H9 (cell line): ENCODE measurements at regions not wholly inside any gene's neighbourhood (a gene's known extent, or its start where the extent isn't known, plus 50 kb on each side); places are given as distances from the start of the nearest gene placed in this dataset.

Source experiments
- DNase-seq: peaks from one replicate; pipeline ENCODE4 v3.0.0-alpha.2; 2017
- H2AFZ ChIP-seq: one replicate; pipeline ENCODE4 v1.6.1; 2013; ENCODE audit warnings: mild to moderate bottlenecking, low read length, control low read depth, moderate library complexity
- H2AK5ac ChIP-seq: 2 replicates; pipeline ENCODE4 v1.6.1; 2013; ENCODE audit warnings: low read length, control low read depth, mixed read lengths; ENCODE audit not compliant: insufficient read length
- H2BK120ac ChIP-seq: one replicate; pipeline ENCODE4 v1.6.1; 2013; ENCODE audit warnings: low read depth, mild to moderate bottlenecking, low read length, control low read depth, inconsistent platforms; ENCODE audit not compliant: poor library complexity, severe bottlenecking
- H2BK12ac ChIP-seq: 2 replicates; pipeline ENCODE4 v1.6.1; 2013; ENCODE audit warnings: low read length, control low read depth, mixed read lengths, low read depth; ENCODE audit not compliant: insufficient read length
- H2BK15ac ChIP-seq: 2 replicates; pipeline ENCODE4 v1.6.1; 2013; ENCODE audit warnings: low read depth, low read length, control low read depth
- H2BK20ac ChIP-seq: one replicate; pipeline ENCODE4 v1.6.1; 2013; ENCODE audit warnings: low read depth, mild to moderate bottlenecking, low read length, control low read depth, inconsistent platforms; ENCODE audit not compliant: poor library complexity, severe bottlenecking
- H2BK5ac ChIP-seq: 2 replicates; pipeline ENCODE4 v1.6.1; 2013; ENCODE audit warnings: low read length, control low read depth, mixed read lengths; ENCODE audit not compliant: insufficient read length
- H3K14ac ChIP-seq: 2 replicates; pipeline ENCODE4 v1.6.1; 2013; ENCODE audit warnings: low read length, control low read depth; ENCODE audit not compliant: insufficient read depth
- H3K18ac ChIP-seq: 2 replicates; pipeline ENCODE4 v1.6.1; 2013; ENCODE audit warnings: low read depth, mild to moderate bottlenecking, mixed read lengths, low read length, control low read depth; ENCODE audit not compliant: insufficient read length
- H3K23ac ChIP-seq: 2 replicates; pipeline ENCODE4 v1.6.1; 2013; ENCODE audit warnings: low read length, control low read depth, mixed read lengths, low read depth; ENCODE audit not compliant: insufficient read length
- H3K23me2 ChIP-seq: 2 replicates; pipeline ENCODE4 v1.6.1; 2013; ENCODE audit warnings: low read depth, mild to moderate bottlenecking, mixed read lengths, low read length, control low read depth; ENCODE audit not compliant: insufficient read length, poor library complexity, severe bottlenecking
- H3K27ac ChIP-seq: 2 replicates; pipeline ENCODE4 v1.5.1; 2013; ENCODE audit warnings: low read length, control low read depth, mixed read lengths, low read depth; ENCODE audit not compliant: insufficient read length
- H3K27me3 ChIP-seq: 2 replicates; pipeline ENCODE4 v1.6.1; 2013; ENCODE audit warnings: low read length, control low read depth, inconsistent platforms; ENCODE audit not compliant: insufficient read depth
- H3K4ac ChIP-seq: 2 replicates; pipeline ENCODE4 v1.6.1; 2013; ENCODE audit warnings: low read depth, mild to moderate bottlenecking, control low read depth, inconsistent platforms, low read length, moderate library complexity
- H3K4me1 ChIP-seq: 2 replicates; pipeline ENCODE4 v1.6.1; 2013; ENCODE audit warnings: low read length, control low read depth, inconsistent platforms; ENCODE audit not compliant: insufficient read depth
- H3K4me2 ChIP-seq: 2 replicates; pipeline ENCODE4 v1.6.1; 2013; ENCODE audit warnings: low read length, control low read depth, mixed read lengths; ENCODE audit not compliant: insufficient read length, insufficient read depth
- H3K56ac ChIP-seq: 2 replicates; pipeline ENCODE4 v1.6.1; 2013; ENCODE audit warnings: low read depth, mild to moderate bottlenecking, mixed read lengths, low read length, control low read depth; ENCODE audit not compliant: insufficient read length
- H3K79me1 ChIP-seq: 2 replicates; pipeline ENCODE4 v1.6.1; 2013; ENCODE audit warnings: low read depth, mild to moderate bottlenecking, moderate library complexity, low read length, control low read depth, inconsistent platforms; ENCODE audit not compliant: insufficient read depth, poor library complexity, severe bottlenecking
- H3K79me2 ChIP-seq: 2 replicates; pipeline ENCODE4 v1.6.1; 2013; ENCODE audit warnings: low read length, control low read depth, inconsistent platforms; ENCODE audit not compliant: insufficient read depth
- H3K9ac ChIP-seq: 2 replicates; pipeline ENCODE4 v1.6.1; 2013; ENCODE audit warnings: low read length, control low read depth, mixed read lengths; ENCODE audit not compliant: insufficient read length; ENCODE audit errors: extremely low read depth
- H3K9me3 ChIP-seq: one replicate; pipeline ENCODE4 v1.6.1; 2013; ENCODE audit warnings: low read depth, low read length, inconsistent platforms; ENCODE audit not compliant: control insufficient read depth
- H3T11ph ChIP-seq: one replicate; pipeline ENCODE4 v1.6.1; 2013; ENCODE audit warnings: mild to moderate bottlenecking, low read length, control low read depth, inconsistent platforms
- H4K20me1 ChIP-seq: one replicate; pipeline ENCODE4 v1.6.1; 2013; ENCODE audit not compliant: control insufficient read depth, insufficient read length, insufficient read depth
- H4K5ac ChIP-seq: 2 replicates; pipeline ENCODE4 v1.6.1; 2013; ENCODE audit warnings: low read depth, mild to moderate bottlenecking, mixed read lengths, low read length, control low read depth; ENCODE audit not compliant: insufficient read length
- H4K8ac ChIP-seq: replicated peaks from 2 replicates; pipeline ENCODE4 v1.6.1; 2013; ENCODE audit warnings: low read length, control low read depth, mixed read lengths, low read depth; ENCODE audit not compliant: insufficient read length
- H4K91ac ChIP-seq: 2 replicates; pipeline ENCODE4 v1.6.1; 2013; ENCODE audit warnings: low read depth, mild to moderate bottlenecking, moderate library complexity, mixed read lengths, low read length, control low read depth; ENCODE audit not compliant: insufficient read length
- H3K27ac Mint-ChIP-seq, 3 experiments: 2 replicates in 2 of 3; 3 replicates in 1 of 3; pipeline ENCODE4 v1.8.0; 2020 to 2021; ENCODE audit warnings: mixed read lengths in 3 of 3, mild to moderate bottlenecking in 1 of 3, moderate library complexity in 1 of 3
- H3K27me3 Mint-ChIP-seq: 2 replicates; pipeline ENCODE4 v1.8.0; 2021; ENCODE audit warnings: low read depth, mild to moderate bottlenecking, moderate library complexity, mixed read lengths
- H3K36me3 Mint-ChIP-seq, 3 experiments: 2 replicates in 2 of 3; 3 replicates in 1 of 3; pipeline ENCODE4 v1.8.0; 2020 to 2021; ENCODE audit warnings: low read depth in 3 of 3, mixed read lengths in 3 of 3; ENCODE audit not compliant: insufficient read depth in 1 of 3
- H3K4me1 Mint-ChIP-seq, 2 experiments: 2 replicates each; pipeline ENCODE4 v1.8.0; 2020; ENCODE audit warnings: mixed read lengths in 2 of 2
- H3K4me3 Mint-ChIP-seq, 2 experiments: 2 replicates in 1 of 2; 3 replicates in 1 of 2; pipeline ENCODE4 v1.8.0; 2020 to 2021; ENCODE audit warnings: mild to moderate bottlenecking in 2 of 2, mixed read lengths in 2 of 2, moderate library complexity in 1 of 2
- H3K9me3 Mint-ChIP-seq, 2 experiments: 2 replicates in 1 of 2; 3 replicates in 1 of 2; pipeline ENCODE4 v1.8.0; 2020; ENCODE audit warnings: mild to moderate bottlenecking in 2 of 2, mixed read lengths in 2 of 2, moderate library complexity in 1 of 2
- CTCF ChIP-seq: fragments of 200-600 bp; sonication (generic); conservative IDR thresholded peaks from 3 replicates; pipeline ENCODE4 v1.8.0; 2021; ENCODE audit warnings: antibody characterized with exemption, mild to moderate bottlenecking

- Histone ChIP-seq H3K4me1 (no peaks in the 10 kb centered on the region), H3K9ac (no peak overlapping the region), H3K79me1 (no peaks in the 10 kb centered on the region), H3K27me3 (no peaks in the 10 kb centered on the region), H4K5ac (no peak overlapping the region), H4K8ac (no peak overlapping the region), H3T11ph (no peak overlapping the region), H3K14ac (no peak overlapping the region), H3K23me2 (no peaks in the 10 kb centered on the region), H3K4me2 (no peak overlapping the region), H2AFZ (no peak overlapping the region), H3K56ac (no peak overlapping the region), H3K18ac (no peak overlapping the region), H3K79me2 (no peaks in the 10 kb centered on the region), H2BK12ac (no peak overlapping the region), H4K91ac (no peak overlapping the region), H3K9me3 (no peaks in the 10 kb centered on the region), H2BK15ac (no peak overlapping the region), H3K4ac (no peak overlapping the region), H2AK5ac (no peak overlapping the region), H2BK120ac (no peak overlapping the region), H3K27ac (no peak overlapping the region), H3K23ac (no peak overlapping the region), H4K20me1 (no peaks in the 10 kb centered on the region), H2BK20ac (no peak overlapping the region), H2BK5ac (no peak overlapping the region)
- no peaks in the 10 kb centered on the region for H3K36me3 Mint-ChIP-seq
- H3K27ac Mint-ChIP-seq, result peak overlapping the region in 1 of 3 experiments; percentile 76; a peak in 1 of 7 replicates
- no peak overlapping the region for H3K4me3 Mint-ChIP-seq
- no peak for TF ChIP-seq CTCF
- peaks cover 26 to 30% of the 10 kb centered on the region in 2 experiments for H3K4me1 Mint-ChIP-seq
- no peaks in the 10 kb centered on the region for H3K27me3 Mint-ChIP-seq
- no peaks in the 10 kb centered on the region for H3K9me3 Mint-ChIP-seq
- no peak for DNase-seq
Observed at GRCh38 chr6:147131532-147132128, 72.6 kb upstream of the STXBP5 start.
